ENCODE measurements at regions not wholly inside any gene's neighbourhood (a gene's known extent, or its start where the extent isn't known, plus 50 kb on each side); places are given as distances from the start of the nearest gene placed in this dataset.

- Mint-ChIP-seq H3K4me3 (no peak overlapping the region), H3K27me3 (ENCODE audit: low read depth, poor library complexity) (peaks cover 3% of the 10 kb centered on the region), H3K4me1 (peaks cover 12% of the 10 kb centered on the region), H3K9me3 (peaks cover 45% of the 10 kb centered on the region), H3K36me3 (ENCODE audit: low read depth) (peaks cover 16% of the 10 kb centered on the region), H3K27ac (no peak overlapping the region)
- no peak for DNase-seq
- TF ChIP-seq CTCF (IDR thresholded peaks at IDR 0.05) = no peak
Measured at GRCh38 chr7:85748861-85749260, 562.0 kb upstream of the SEMA3D start.

GRCh38 chr7:85737426-85737825 lies 550.6 kb upstream of the SEMA3D start:
- Mint-ChIP-seq H3K27ac (no peak overlapping the region), H3K27me3 (ENCODE audit: low read depth, poor library complexity) (peaks cover 4% of the 10 kb centered on the region), H3K4me3 (no peak overlapping the region), H3K4me1 (peaks cover 12% of the 10 kb centered on the region), H3K9me3 (peaks cover 29% of the 10 kb centered on the region), H3K36me3 (ENCODE audit: low read depth) (peaks cover 6% of the 10 kb centered on the region)
- no peak for TF ChIP-seq CTCF (IDR thresholded peaks at IDR 0.05)
- DNase-seq = no peak

- Mint-ChIP-seq H3K9me3 (peaks cover 40% of the 10 kb centered on the region), H3K4me3 (no peak overlapping the region), H3K27ac (no peak overlapping the region), H3K4me1 (peaks cover 12% of the 10 kb centered on the region), H3K27me3 (ENCODE audit: low read depth, poor library complexity) (peaks cover 4% of the 10 kb centered on the region), H3K36me3 (ENCODE audit: low read depth) (peaks cover 6% of the 10 kb centered on the region)
- TF ChIP-seq CTCF (IDR thresholded peaks at IDR 0.05) = no peak
- DNase-seq = no peak
Measured at GRCh38 chr7:85736085-85736484, 549.2 kb upstream of the SEMA3D start.

GRCh38 chr7:85734823-85735222 lies 548.0 kb upstream of the SEMA3D start:
- Mint-ChIP-seq H3K27me3 (ENCODE audit: low read depth, poor library complexity) (peaks cover 4% of the 10 kb centered on the region), H3K4me3 (no peak overlapping the region), H3K4me1 (peaks cover 12% of the 10 kb centered on the region), H3K36me3 (ENCODE audit: low read depth) (peaks cover 6% of the 10 kb centered on the region), H3K9me3 (peaks cover 40% of the 10 kb centered on the region), H3K27ac (no peak overlapping the region)
- no peak for TF ChIP-seq CTCF (IDR thresholded peaks at IDR 0.05)
- no peak for DNase-seq

- no peak for DNase-seq
- no peak for TF ChIP-seq CTCF (IDR thresholded peaks at IDR 0.05)
- H3K4me3 Mint-ChIP-seq = no peak overlapping the region
- peaks cover 34% of the 10 kb centered on the region for H3K9me3 Mint-ChIP-seq
- H3K27me3 Mint-ChIP-seq (ENCODE audit: low read depth, poor library complexity) = peaks cover 4% of the 10 kb centered on the region
- peaks cover 6% of the 10 kb centered on the region for H3K4me1 Mint-ChIP-seq
- H3K27ac Mint-ChIP-seq = no peak overlapping the region
- H3K36me3 Mint-ChIP-seq (ENCODE audit: low read depth) = peaks cover 6% of the 10 kb centered on the region
Measured at GRCh38 chr7:85733169-85733915, 546.5 kb upstream of the SEMA3D start.

GRCh38 chr7:85730012-85730411 lies 543.2 kb upstream of the SEMA3D start:
- no peak overlapping the region for H3K27ac Mint-ChIP-seq
- H3K9me3 Mint-ChIP-seq = peaks cover 15% of the 10 kb centered on the region
- no peak for TF ChIP-seq CTCF (IDR thresholded peaks at IDR 0.05)
- peaks cover 4% of the 10 kb centered on the region for H3K27me3 Mint-ChIP-seq (ENCODE audit: low read depth, poor library complexity)
- no peaks in the 10 kb centered on the region for H3K36me3 Mint-ChIP-seq (ENCODE audit: low read depth)
- H3K4me3 Mint-ChIP-seq = no peak overlapping the region
- peaks cover under 1% of the 10 kb centered on the region for H3K4me1 Mint-ChIP-seq
- DNase-seq = no peak

Measured in nephron progenitor cell (in vitro differentiated cells).